Testis (tissue), 2 donors: ENCODE measurements at regions not wholly inside any gene's neighbourhood (a gene's known extent, or its start where the extent isn't known, plus 50 kb on each side); places are given as distances from the start of the nearest gene placed in this dataset.
A peak's percentile ranks its signal among the peaks of the same experiment; 100 is the strongest.

Experiments used
- DNase-seq: peaks from one replicate; pipeline ENCODE4 v3.0.0-alpha.2; 2019
- H3K27ac ChIP-seq, 2 donors: fragments of 200-600 bp; sonication (generic); one replicate each; pipeline ENCODE4 v1.5.1; 2019
- H3K27me3 ChIP-seq: fragments of 200-600 bp; sonication (generic); one replicate; pipeline ENCODE4 v1.5.1; 2019
- H3K36me3 ChIP-seq: fragments of 200-600 bp; sonication (generic); one replicate; pipeline ENCODE4 v1.5.1; 2017; ENCODE audit warnings: low read depth; ENCODE audit errors: missing control alignments
- H3K4me1 ChIP-seq: fragments of 200-600 bp; sonication (generic); one replicate; pipeline ENCODE4 v1.5.1; 2019
- H3K4me3 ChIP-seq, 2 donors: fragments of 200-600 bp; sonication (generic); one replicate each; pipeline ENCODE4 v1.5.1; 2017 to 2019
- H3K9me3 ChIP-seq: fragments of 200-600 bp; sonication (generic); one replicate; pipeline ENCODE4 v1.5.1; 2017
- CTCF ChIP-seq, 3 experiments: fragments of 450-650 bp in 2 of 3; fragments of 200-600 bp in 1 of 3; sonication (generic) in 1 of 3; IDR thresholded peaks; one replicate each; pipeline ENCODE4 v1.5.1; 2016 to 2019; ENCODE audit warnings: antibody characterized with exemption in 3 of 3, mild to moderate bottlenecking in 2 of 3, moderate library complexity in 1 of 3
- POLR2A ChIP-seq: fragments of 450-650 bp; IDR thresholded peaks from one replicate; pipeline ENCODE4 v1.6.1; 2017; ENCODE audit warnings: antibody characterized with exemption, mild to moderate bottlenecking, moderate library complexity
- WGBS, 2 donors: methylation state at CpG; one replicate each; pipeline ENCODE4 v1.1.5; 2018; 5-methylcytosine and 5-hydroxymethylcytosine counted together
- intact Hi-C: fragments of 100-400 bp; cut with DNase I; formaldehyde crosslinking; loops from one replicate; pipeline ENCODE4 v1.15.1; 2023; ENCODE audit warnings: low total_unique reads

DNA sequence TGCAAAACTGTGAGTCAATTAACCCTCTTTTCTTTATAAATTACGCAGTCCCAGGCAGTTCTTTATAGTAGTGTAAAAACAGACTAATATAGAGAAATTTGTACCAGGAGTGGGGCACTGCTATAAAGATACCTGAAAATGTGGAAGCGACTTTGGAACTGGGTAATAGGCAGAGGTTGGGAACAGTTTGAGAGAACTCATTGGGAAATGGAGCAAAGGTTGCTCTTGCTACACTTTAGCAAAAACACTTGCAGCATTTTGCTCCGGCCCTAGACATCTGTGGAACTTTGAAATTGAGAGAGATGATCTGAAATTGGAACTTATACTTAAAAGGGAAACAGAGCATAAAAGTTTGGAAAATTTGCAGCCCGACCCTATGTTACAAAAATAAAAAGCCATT is 810.9 kb downstream of the LTN1 start:
- no peak overlapping the region for H3K27ac ChIP-seq
- no peaks in the 10 kb centered on the region for H3K9me3 ChIP-seq
- no peak for DNase-seq
- no peak overlapping the region for H3K4me3 ChIP-seq
- TF ChIP-seq CTCF (IDR thresholded peaks at IDR 0.05) (no peak), POLR2A (no peak)
- H3K4me1 ChIP-seq = peaks cover 3% of the 10 kb centered on the region
- 97 to 99% methylated on average over 4 of the region's 4 CpGs for WGBS, 2 donors
- no peaks in the 10 kb centered on the region for H3K27me3 ChIP-seq
- H3K36me3 ChIP-seq = no peaks in the 10 kb centered on the region
- intact Hi-C loops = no loop called here

DNA sequence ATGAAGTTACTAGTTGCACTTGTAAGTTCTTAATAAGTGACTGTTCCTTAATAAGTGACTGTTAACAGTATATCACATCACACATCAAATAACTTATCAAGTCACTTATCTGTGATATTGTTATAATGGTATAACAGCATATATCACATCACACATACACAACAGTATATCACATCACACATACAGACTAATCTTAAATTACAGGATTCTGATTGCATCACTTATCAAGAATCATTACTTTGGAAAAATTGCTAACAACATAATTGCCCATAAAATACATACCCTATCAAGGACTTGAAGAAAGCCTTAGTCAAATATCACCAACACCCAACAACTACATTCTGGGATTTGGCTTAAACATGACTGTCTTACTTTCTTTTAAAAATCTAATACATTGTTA is 813.5 kb downstream of the LTN1 start:
- no peak for TF ChIP-seq CTCF (IDR thresholded peaks at IDR 0.05)
- TF ChIP-seq POLR2A = no peak

DNA sequence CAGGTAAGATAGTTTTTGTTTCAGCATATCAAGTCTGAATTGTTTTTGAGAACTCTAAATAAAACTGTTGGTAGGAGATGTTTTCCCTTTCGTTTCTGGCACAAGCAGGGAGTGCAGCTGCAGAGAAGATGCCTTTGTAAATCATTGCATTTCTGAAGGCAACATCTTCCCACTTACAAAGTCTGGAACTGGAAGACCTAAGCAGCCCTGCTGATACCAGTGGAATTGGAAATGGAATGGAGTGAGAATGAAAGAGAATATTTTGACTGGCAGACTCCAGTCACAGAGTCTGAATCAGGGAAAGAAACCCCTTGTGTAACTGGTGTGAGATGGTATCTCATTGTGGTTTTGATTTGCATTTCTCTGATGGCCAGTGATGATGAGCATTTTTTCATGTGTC is 815.6 kb downstream of the LTN1 start:
- peak; percentile 18 for DNase-seq
- intact Hi-C loops = no loop called here
- Histone ChIP-seq H3K9me3 (no peaks in the 10 kb centered on the region), H3K27me3 (no peaks in the 10 kb centered on the region), H3K4me3 (no peak overlapping the region), H3K4me1 (peaks cover 3% of the 10 kb centered on the region), H3K27ac (no peak overlapping the region), H3K36me3 (no peaks in the 10 kb centered on the region)
- TF ChIP-seq CTCF (IDR thresholded peaks at IDR 0.05) (no peak), POLR2A (no peak)
- WGBS, 2 donors = 23 to 40% methylated on average over 1 of the region's 1 CpG

More for the DNA sequence above, 813.5 kb downstream of the LTN1 start:
- intact Hi-C loops = no loop called here
- Histone ChIP-seq H3K36me3 (no peaks in the 10 kb centered on the region), H3K4me1 (peaks cover 3% of the 10 kb centered on the region), H3K27me3 (no peaks in the 10 kb centered on the region), H3K4me3 (no peak overlapping the region), H3K9me3 (no peaks in the 10 kb centered on the region), H3K27ac (no peak overlapping the region)
- no peak for DNase-seq

- TF ChIP-seq POLR2A (no peak), CTCF (IDR thresholded peaks at IDR 0.05) (no peak)
- DNase-seq = no peak
- H3K27ac ChIP-seq = no peak overlapping the region
- no peak overlapping the region for H3K4me3 ChIP-seq
- H3K36me3 ChIP-seq = no peaks in the 10 kb centered on the region
- H3K27me3 ChIP-seq = no peaks in the 10 kb centered on the region
- no peaks in the 10 kb centered on the region for H3K9me3 ChIP-seq
- peaks cover 3% of the 10 kb centered on the region for H3K4me1 ChIP-seq
- intact Hi-C loops = no loop called here
Observed at GRCh38 chr21:28174701-28175100, 818.0 kb downstream of the LTN1 start.

- Histone ChIP-seq H3K27me3 (no peaks in the 10 kb centered on the region), H3K4me3 (no peak overlapping the region), H3K4me1 (peaks cover 3% of the 10 kb centered on the region), H3K9me3 (no peaks in the 10 kb centered on the region), H3K27ac (no peak overlapping the region), H3K36me3 (no peaks in the 10 kb centered on the region)
- intact Hi-C loops = no loop called here
- 92 to 98% methylated on average over 2 of the region's 2 CpGs for WGBS, 2 donors
- DNase-seq = no peak
- TF ChIP-seq CTCF (IDR thresholded peaks at IDR 0.05) (no peak), POLR2A (no peak)
Observed at GRCh38 chr21:28174006-28174405, 818.7 kb downstream of the LTN1 start.
